GM21576 (cell line): ENCODE measurements at regions not wholly inside any gene's neighbourhood (a gene's known extent, or its start where the extent isn't known, plus 50 kb on each side); places are given as distances from the start of the nearest gene placed in this dataset.
"Not testable (repeated sequence)": the region's sequence is repeated elsewhere in the genome, so short reads cannot be mapped to it uniquely, and the experiment has no call there.

Source experiments
- ATAC-seq: cut with Tn5 transposase; IDR thresholded peaks from one replicate; pipeline ENCODE4 v1.9.1; 2021; ENCODE audit warnings: mild to moderate bottlenecking, moderate library complexity; ENCODE audit not compliant: unreplicated experiment

GRCh38 chr2:216944733-216945132 lies 84.9 kb upstream of the TNP1 start:
- no peak for ATAC-seq

GRCh38 chr2:216943109-216943508 lies 83.2 kb upstream of the TNP1 start:
- no peak for ATAC-seq

DNA sequence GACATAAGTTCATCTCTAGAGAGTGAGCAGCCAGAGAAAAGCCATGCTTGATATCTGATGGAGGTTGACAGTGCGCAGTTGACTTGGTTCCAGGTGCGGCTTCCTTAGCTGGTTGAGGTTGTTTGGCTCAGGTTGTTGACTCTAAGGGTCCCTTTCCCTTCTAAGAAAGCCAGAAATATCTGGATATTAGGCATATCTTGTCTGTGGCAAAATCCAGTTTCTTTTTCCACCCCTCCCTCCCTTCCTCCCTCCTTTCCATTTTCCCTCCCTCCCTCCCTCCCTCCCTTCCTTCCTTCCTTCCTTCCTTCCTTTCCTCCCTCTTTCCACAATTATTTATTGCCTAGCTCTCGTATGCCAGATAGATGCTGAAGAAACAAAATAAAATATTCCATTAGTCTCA lies 82.6 kb upstream of the TNP1 start:
- ATAC-seq, result no peak

DNA sequence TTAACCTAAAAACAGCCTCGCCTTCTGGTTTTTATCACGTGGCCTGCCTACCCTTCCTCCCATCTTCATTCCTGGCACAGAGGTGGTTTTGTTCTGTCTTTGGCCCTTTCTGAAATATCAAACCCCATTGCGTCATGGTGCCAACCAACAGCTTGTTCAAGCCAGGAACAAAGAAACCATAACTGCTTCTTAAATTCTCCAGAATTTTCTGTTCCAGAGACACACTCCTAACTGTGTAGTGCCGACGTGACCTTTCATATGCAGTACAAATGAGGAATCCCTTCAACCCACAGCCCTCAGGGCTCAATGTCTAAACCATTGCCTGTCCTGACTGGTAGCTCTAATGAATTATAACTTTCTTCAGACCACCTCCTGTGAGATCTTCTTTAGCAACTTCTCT lies 82.2 kb upstream of the TNP1 start:
- ATAC-seq, result no peak

GRCh38 chr2:216936954-216937357 lies 77.1 kb upstream of the TNP1 start:
- ATAC-seq, result no peak

DNA sequence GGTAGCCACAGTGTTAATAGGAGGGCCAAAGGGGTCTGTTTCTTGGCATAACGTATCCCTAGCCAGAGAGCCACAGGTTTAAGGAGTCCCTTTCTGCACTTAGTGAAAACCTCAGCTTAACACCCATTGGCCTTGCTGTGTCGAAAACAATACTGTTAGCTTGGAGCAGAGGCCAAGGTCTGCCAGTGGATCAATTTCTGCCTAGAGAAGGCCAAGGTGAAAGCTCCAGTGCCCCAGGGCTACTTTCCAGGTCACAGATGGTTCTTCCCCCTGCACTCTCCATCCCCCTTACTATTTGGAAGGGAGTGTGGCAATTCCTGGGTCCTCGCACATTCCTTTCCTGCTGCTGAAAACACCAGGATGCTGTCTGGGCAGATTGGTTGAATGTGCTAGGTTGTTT lies 74.8 kb upstream of the TNP1 start:
- ATAC-seq, result no peak

- no peak for ATAC-seq
Measured at GRCh38 chr2:216934151-216934550, 74.3 kb upstream of the TNP1 start.

GRCh38 chr2:216932863-216933548 lies 73.1 kb upstream of the TNP1 start:
- ATAC-seq, result no peak

DNA sequence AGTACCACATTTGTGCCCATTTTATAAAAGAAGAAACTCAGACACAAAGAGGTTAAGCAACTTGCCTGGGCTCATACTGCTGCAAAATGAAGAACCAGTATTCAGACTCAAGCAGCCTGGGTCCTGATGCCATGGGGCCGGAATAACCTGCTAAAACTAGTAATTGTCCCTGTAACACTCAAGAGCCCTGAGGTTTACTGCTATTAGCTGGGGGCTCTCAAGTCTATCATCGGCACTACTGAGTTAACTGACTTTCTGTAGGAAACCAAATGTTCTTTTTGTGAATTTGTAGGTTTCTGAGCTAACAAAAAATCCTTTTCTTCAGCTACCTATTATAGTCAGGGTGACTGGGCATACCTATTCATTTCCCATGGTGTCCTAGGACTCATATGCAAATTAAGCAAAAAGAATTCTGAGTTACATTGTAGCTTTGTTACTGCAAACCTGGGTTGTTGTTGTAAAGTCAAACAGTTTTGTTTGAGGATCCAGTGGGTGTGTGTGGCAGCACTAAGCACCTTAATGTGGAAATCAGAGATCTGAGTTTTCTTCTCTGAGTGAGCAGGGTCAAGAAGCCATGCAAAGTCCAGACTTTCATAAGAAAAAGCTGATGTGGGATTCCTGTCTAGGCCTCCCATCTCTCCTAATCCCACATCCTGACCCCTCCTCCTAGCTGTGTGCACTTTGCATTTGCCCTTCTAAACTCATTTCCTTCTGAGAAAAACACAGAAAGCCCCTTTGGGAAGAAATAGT lies 72.4 kb upstream of the TNP1 start:
- ATAC-seq, result no peak

DNA sequence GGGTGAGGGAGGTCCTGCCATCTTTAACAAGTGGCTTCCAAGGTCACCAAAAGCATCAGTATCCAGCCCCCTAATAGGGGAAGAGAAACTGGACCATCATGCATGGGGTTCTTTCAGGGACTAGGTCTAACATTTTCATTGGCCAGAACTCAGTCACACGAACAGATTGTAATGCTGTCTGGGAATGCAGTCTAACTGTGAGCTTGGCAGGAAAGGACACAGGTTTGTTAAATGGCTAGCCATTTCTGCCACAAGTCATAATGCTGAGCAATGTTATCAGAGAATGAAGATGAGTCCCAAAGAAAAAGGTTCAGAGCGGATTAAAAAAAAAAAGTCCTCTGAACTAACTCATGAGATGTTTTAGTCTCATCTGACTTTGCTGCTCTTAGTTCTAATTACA lies 70.9 kb upstream of the TNP1 start:
- ATAC-seq, result no peak

DNA sequence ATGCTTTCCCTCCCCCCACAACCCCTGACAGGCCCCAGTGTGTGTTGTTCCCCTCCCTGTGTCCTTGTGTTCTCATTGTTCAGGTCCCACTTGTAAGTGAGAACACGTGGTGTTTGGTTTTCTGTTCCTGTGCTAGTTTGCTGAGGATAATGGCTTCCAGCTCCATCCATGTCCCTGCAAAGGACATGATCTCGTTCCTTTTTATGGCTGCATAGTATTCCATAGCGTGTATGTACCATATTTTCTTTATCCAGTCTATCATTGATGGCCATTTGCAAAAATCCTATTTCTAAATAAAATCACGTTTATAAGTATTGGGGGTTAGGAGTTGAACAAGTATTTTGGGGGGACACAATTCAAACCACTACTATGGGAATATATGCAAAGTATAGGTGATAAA lies 69.5 kb upstream of the TNP1 start:
- not testable (repeated sequence) for ATAC-seq

GRCh38 chr2:216927163-216927562 lies 67.3 kb upstream of the TNP1 start:
- no peak for ATAC-seq

- no peak for ATAC-seq
Measured at GRCh38 chr2:216925636-216926366, 65.9 kb upstream of the TNP1 start.

- no peak for ATAC-seq
Measured at GRCh38 chr2:216925006-216925405, 65.1 kb upstream of the TNP1 start.

DNA sequence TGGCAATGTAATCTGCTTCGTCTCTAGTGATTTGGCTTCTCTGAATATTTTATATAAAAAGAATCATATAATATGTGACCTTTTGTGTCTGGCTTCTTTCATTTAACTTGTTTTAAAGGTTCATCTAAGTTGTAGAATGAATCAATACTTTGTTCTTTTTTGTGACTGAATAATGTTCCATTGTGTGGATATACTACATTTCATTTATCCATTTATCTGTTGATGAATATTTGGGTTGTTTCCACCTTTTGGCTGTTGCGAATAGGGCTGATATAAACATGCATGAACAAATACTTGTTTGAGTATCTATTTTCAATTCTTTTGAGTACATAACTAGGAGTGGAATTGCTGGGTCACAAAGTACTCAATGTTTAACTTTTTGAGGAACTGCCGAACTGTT lies 63.8 kb upstream of the TNP1 start:
- ATAC-seq, result no peak

- no peak for ATAC-seq
Measured at GRCh38 chr2:216922175-216922780, 62.4 kb upstream of the TNP1 start.

DNA sequence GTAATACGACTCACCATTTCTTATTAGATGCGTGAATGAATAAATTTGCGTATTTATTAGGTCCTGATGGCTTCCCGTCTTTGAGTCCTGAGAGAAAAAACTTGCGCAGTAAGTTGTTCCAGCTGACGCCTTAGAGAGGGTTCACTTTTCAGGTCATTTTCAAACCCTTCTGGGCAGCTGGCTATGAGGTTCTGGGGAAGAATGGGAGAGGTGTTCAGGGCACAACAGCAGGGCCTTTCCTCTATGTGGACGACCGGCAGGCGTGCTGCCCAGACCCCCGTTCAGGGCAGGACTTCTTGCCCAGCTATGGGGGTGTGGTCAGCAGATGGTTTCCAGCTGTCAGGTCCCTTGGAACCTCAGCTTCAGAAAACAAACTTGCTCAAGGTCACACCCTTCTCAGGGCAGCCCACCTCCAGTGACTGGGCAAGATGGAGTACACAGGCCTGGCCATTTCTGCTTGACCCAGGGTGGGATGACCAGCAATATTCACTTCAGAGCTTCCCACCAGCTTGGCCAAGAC lies 61.1 kb upstream of the TNP1 start:
- no peak for ATAC-seq

- no peak for ATAC-seq
Measured at GRCh38 chr2:216920143-216920876, 60.4 kb upstream of the TNP1 start.

- ATAC-seq, result no peak
Measured at GRCh38 chr2:216918088-216918680, 58.3 kb upstream of the TNP1 start.

GRCh38 chr2:216916956-216917650 lies 57.2 kb upstream of the TNP1 start:
- ATAC-seq, result no peak
